ENCODE measurements at regions not wholly inside any gene's neighbourhood (a gene's known extent, or its start where the extent isn't known, plus 50 kb on each side); places are given as distances from the start of the nearest gene placed in this dataset.

- H3K36me3 Mint-ChIP-seq (ENCODE audit: low read depth) = no peaks in the 10 kb centered on the region
- peaks cover 3% of the 10 kb centered on the region for H3K9me3 Mint-ChIP-seq
- H3K27ac Mint-ChIP-seq = no peak overlapping the region
- H3K4me1 Mint-ChIP-seq (ENCODE audit: low read depth) = no peaks in the 10 kb centered on the region
- intact Hi-C loops (cut with micrococcal nuclease) = no loop called here
- DNase-seq = no peak
- H3K27me3 Mint-ChIP-seq (ENCODE audit: low read depth) = no peaks in the 10 kb centered on the region
- CTCF ChIA-PET = no interaction called here
- no peak overlapping the region for H3K4me3 Mint-ChIP-seq
Measured at GRCh38 chr5:114174837-114175236, 187.0 kb upstream of the KCNN2 start.

GRCh38 chr5:114176356-114176755 is 185.5 kb upstream of the KCNN2 start:
- no peaks in the 10 kb centered on the region for H3K4me1 Mint-ChIP-seq (ENCODE audit: low read depth)
- no peak overlapping the region for H3K27ac Mint-ChIP-seq
- no peaks in the 10 kb centered on the region for H3K27me3 Mint-ChIP-seq (ENCODE audit: low read depth)
- H3K4me3 Mint-ChIP-seq = no peak overlapping the region
- no peak for DNase-seq
- CTCF ChIA-PET = no interaction called here
- H3K36me3 Mint-ChIP-seq (ENCODE audit: low read depth) = no peaks in the 10 kb centered on the region
- H3K9me3 Mint-ChIP-seq = peaks cover 3% of the 10 kb centered on the region
- intact Hi-C loops (cut with micrococcal nuclease) = no loop called here

GRCh38 chr5:114179134-114179533 is 182.7 kb upstream of the KCNN2 start:
- no peak overlapping the region for H3K4me3 Mint-ChIP-seq
- DNase-seq = no peak
- peaks cover 4% of the 10 kb centered on the region for H3K9me3 Mint-ChIP-seq
- CTCF ChIA-PET = no interaction called here
- intact Hi-C loops (cut with micrococcal nuclease) = no loop called here
- H3K27ac Mint-ChIP-seq = no peak overlapping the region
- H3K36me3 Mint-ChIP-seq (ENCODE audit: low read depth) = no peaks in the 10 kb centered on the region
- H3K27me3 Mint-ChIP-seq (ENCODE audit: low read depth) = no peaks in the 10 kb centered on the region
- no peaks in the 10 kb centered on the region for H3K4me1 Mint-ChIP-seq (ENCODE audit: low read depth)

- no peak overlapping the region for H3K27ac Mint-ChIP-seq
- H3K4me1 Mint-ChIP-seq (ENCODE audit: low read depth) = no peaks in the 10 kb centered on the region
- H3K4me3 Mint-ChIP-seq = no peak overlapping the region
- DNase-seq = no peak
- intact Hi-C loops (cut with micrococcal nuclease) = no loop called here
- no peaks in the 10 kb centered on the region for H3K36me3 Mint-ChIP-seq (ENCODE audit: low read depth)
- peaks cover 4% of the 10 kb centered on the region for H3K9me3 Mint-ChIP-seq
- no peaks in the 10 kb centered on the region for H3K27me3 Mint-ChIP-seq (ENCODE audit: low read depth)
- CTCF ChIA-PET = no interaction called here
Measured at GRCh38 chr5:114184006-114184405, 177.9 kb upstream of the KCNN2 start.

- Mint-ChIP-seq H3K9me3 (peaks cover 4% of the 10 kb centered on the region), H3K27me3 (ENCODE audit: low read depth) (no peaks in the 10 kb centered on the region), H3K27ac (no peak overlapping the region), H3K4me3 (no peak overlapping the region), H3K36me3 (ENCODE audit: low read depth) (no peaks in the 10 kb centered on the region), H3K4me1 (ENCODE audit: low read depth) (no peaks in the 10 kb centered on the region)
- DNase-seq = no peak
- CTCF ChIA-PET = no interaction called here
- intact Hi-C loops (cut with micrococcal nuclease) = no loop called here
Measured at GRCh38 chr5:114185274-114185673, 176.6 kb upstream of the KCNN2 start.

GRCh38 chr5:114191441-114191840 is 170.4 kb upstream of the KCNN2 start:
- Mint-ChIP-seq H3K4me1 (ENCODE audit: low read depth) (no peaks in the 10 kb centered on the region), H3K9me3 (no peaks in the 10 kb centered on the region)

GRCh38 chr5:114192108-114192507 is 169.8 kb upstream of the KCNN2 start:
- Mint-ChIP-seq H3K27ac (no peak overlapping the region), H3K36me3 (ENCODE audit: low read depth) (no peaks in the 10 kb centered on the region), H3K4me3 (no peak overlapping the region), H3K9me3 (peaks cover 2% of the 10 kb centered on the region), H3K27me3 (ENCODE audit: low read depth) (no peaks in the 10 kb centered on the region), H3K4me1 (ENCODE audit: low read depth) (no peaks in the 10 kb centered on the region)
- CTCF ChIA-PET = no interaction called here
- intact Hi-C loops (cut with micrococcal nuclease) = no loop called here
- no peak for DNase-seq

More at GRCh38 chr5:114191441-114191840, 170.4 kb upstream of the KCNN2 start:
- intact Hi-C loops (cut with micrococcal nuclease) = no loop called here
- no peak overlapping the region for H3K27ac Mint-ChIP-seq
- H3K27me3 Mint-ChIP-seq (ENCODE audit: low read depth) = no peaks in the 10 kb centered on the region
- no peaks in the 10 kb centered on the region for H3K36me3 Mint-ChIP-seq (ENCODE audit: low read depth)
- CTCF ChIA-PET = interaction anchor here (0.9 kb wide), 1 partner anchor 10 kb away, joined by 4 read pairs; no protein-coding TSS in a partner anchor
- no peak overlapping the region for H3K4me3 Mint-ChIP-seq
- no peak for DNase-seq

- intact Hi-C loops (cut with micrococcal nuclease) = no loop called here
- Mint-ChIP-seq H3K27ac (no peak overlapping the region), H3K4me3 (no peak overlapping the region), H3K36me3 (ENCODE audit: low read depth) (no peaks in the 10 kb centered on the region), H3K4me1 (ENCODE audit: low read depth) (no peaks in the 10 kb centered on the region), H3K27me3 (ENCODE audit: low read depth) (no peaks in the 10 kb centered on the region), H3K9me3 (peaks cover 19% of the 10 kb centered on the region)
- DNase-seq = no peak
- CTCF ChIA-PET = interaction anchor here (0.9 to 2.1 kb wide), 2 partner anchors 10 to 31 kb away, joined by 3 to 4 read pairs; no protein-coding TSS in a partner anchor
Measured at GRCh38 chr5:114201332-114201731, 160.5 kb upstream of the KCNN2 start.

- CTCF ChIA-PET = no interaction called here
Measured at GRCh38 chr5:114204923-114205322, 156.9 kb upstream of the KCNN2 start.

GRCh38 chr5:114206640-114207039 is 155.2 kb upstream of the KCNN2 start:
- intact Hi-C loops (cut with micrococcal nuclease) = no loop called here
- Mint-ChIP-seq H3K9me3 (peaks cover 7% of the 10 kb centered on the region), H3K4me3 (no peak overlapping the region), H3K27me3 (ENCODE audit: low read depth) (no peaks in the 10 kb centered on the region), H3K36me3 (ENCODE audit: low read depth) (no peaks in the 10 kb centered on the region), H3K27ac (no peak overlapping the region), H3K4me1 (ENCODE audit: low read depth) (no peaks in the 10 kb centered on the region)
- CTCF ChIA-PET = no interaction called here
- DNase-seq = no peak

More at GRCh38 chr5:114204923-114205322, 156.9 kb upstream of the KCNN2 start:
- H3K4me3 Mint-ChIP-seq = no peak overlapping the region
- H3K27me3 Mint-ChIP-seq (ENCODE audit: low read depth) = no peaks in the 10 kb centered on the region
- peaks cover 17% of the 10 kb centered on the region for H3K9me3 Mint-ChIP-seq
- H3K36me3 Mint-ChIP-seq (ENCODE audit: low read depth) = no peaks in the 10 kb centered on the region
- no peaks in the 10 kb centered on the region for H3K4me1 Mint-ChIP-seq (ENCODE audit: low read depth)
- intact Hi-C loops (cut with micrococcal nuclease) = no loop called here
- no peak overlapping the region for H3K27ac Mint-ChIP-seq
- no peak for DNase-seq

GRCh38 chr5:114207615-114208014 is 154.3 kb upstream of the KCNN2 start:
- peaks cover 6% of the 10 kb centered on the region for H3K9me3 Mint-ChIP-seq
- H3K4me1 Mint-ChIP-seq (ENCODE audit: low read depth) = no peaks in the 10 kb centered on the region
- intact Hi-C loops (cut with micrococcal nuclease) = no loop called here
- H3K4me3 Mint-ChIP-seq = no peak overlapping the region
- no peaks in the 10 kb centered on the region for H3K27me3 Mint-ChIP-seq (ENCODE audit: low read depth)
- H3K27ac Mint-ChIP-seq = no peak overlapping the region
- no peak for DNase-seq
- H3K36me3 Mint-ChIP-seq (ENCODE audit: low read depth) = no peaks in the 10 kb centered on the region
- CTCF ChIA-PET = interaction anchor here (0.6 kb wide), 1 partner anchor 18 kb away, joined by 3 read pairs; no protein-coding TSS in a partner anchor

GRCh38 chr5:114208120-114208519 is 153.8 kb upstream of the KCNN2 start:
- Mint-ChIP-seq H3K4me1 (ENCODE audit: low read depth) (no peaks in the 10 kb centered on the region), H3K27me3 (ENCODE audit: low read depth) (no peaks in the 10 kb centered on the region), H3K36me3 (ENCODE audit: low read depth) (no peaks in the 10 kb centered on the region), H3K4me3 (no peak overlapping the region), H3K9me3 (peaks cover 6% of the 10 kb centered on the region), H3K27ac (no peak overlapping the region)
- no peak for DNase-seq
- intact Hi-C loops (cut with micrococcal nuclease) = no loop called here
- CTCF ChIA-PET = interaction anchor here (0.6 kb wide), 1 partner anchor 18 kb away, joined by 3 read pairs; no protein-coding TSS in a partner anchor

- CTCF ChIA-PET = no interaction called here
- Mint-ChIP-seq H3K27ac (no peak overlapping the region), H3K4me1 (ENCODE audit: low read depth) (no peaks in the 10 kb centered on the region), H3K9me3 (peaks cover 3% of the 10 kb centered on the region), H3K27me3 (ENCODE audit: low read depth) (no peaks in the 10 kb centered on the region), H3K4me3 (no peak overlapping the region), H3K36me3 (ENCODE audit: low read depth) (no peaks in the 10 kb centered on the region)
- intact Hi-C loops (cut with micrococcal nuclease) = no loop called here
- no peak for DNase-seq
Measured at GRCh38 chr5:114208588-114208987, 153.3 kb upstream of the KCNN2 start.

GRCh38 chr5:114210662-114211061 is 151.2 kb upstream of the KCNN2 start:
- Mint-ChIP-seq H3K4me1 (ENCODE audit: low read depth) (no peaks in the 10 kb centered on the region), H3K27ac (no peak overlapping the region), H3K27me3 (ENCODE audit: low read depth) (no peaks in the 10 kb centered on the region), H3K9me3 (peaks cover 2% of the 10 kb centered on the region), H3K36me3 (ENCODE audit: low read depth) (no peaks in the 10 kb centered on the region), H3K4me3 (no peak overlapping the region)
- no peak for DNase-seq
- CTCF ChIA-PET = no interaction called here
- intact Hi-C loops (cut with micrococcal nuclease) = no loop called here

Measured in activated naive CD4-positive, alpha-beta T cell treated with anti-CD3 and anti-CD28 coated beads for 36 hours (primary cell).